KMS-11 (cell line): ENCODE measurements at regions not wholly inside any gene's neighbourhood (a gene's known extent, or its start where the extent isn't known, plus 50 kb on each side); places are given as distances from the start of the nearest gene placed in this dataset.

Source experiments
- H2AFZ ChIP-seq: fragments of 200-600 bp; sonication (generic); 2 replicates; pipeline ENCODE4 v1.6.1; 2016; ENCODE audit warnings: antibody characterized with exemption, mixed run types, low read depth
- H3K27ac ChIP-seq: fragments of 200-600 bp; sonication (generic); 2 replicates; pipeline ENCODE4 v1.6.1; 2016; ENCODE audit warnings: mild to moderate bottlenecking, mixed run types
- H3K27me3 ChIP-seq: fragments of 200-600 bp; sonication (generic); 2 replicates; pipeline ENCODE4 v1.6.1; 2017; ENCODE audit warnings: mild to moderate bottlenecking, low read depth, mixed run types, moderate library complexity; ENCODE audit not compliant: insufficient read depth
- H3K36me3 ChIP-seq: fragments of 200-600 bp; sonication (generic); 2 replicates; pipeline ENCODE4 v1.6.1; 2017; ENCODE audit warnings: mild to moderate bottlenecking, mixed run types; ENCODE audit not compliant: insufficient read depth
- H3K4me1 ChIP-seq: fragments of 200-600 bp; sonication (generic); 2 replicates; pipeline ENCODE4 v1.6.1; 2016; ENCODE audit warnings: mild to moderate bottlenecking, low read depth, mixed run types; ENCODE audit not compliant: poor library complexity, severe bottlenecking
- H3K4me2 ChIP-seq: fragments of 200-600 bp; sonication (generic); 2 replicates; pipeline ENCODE4 v1.7.0; 2016; ENCODE audit warnings: mild to moderate bottlenecking, mixed run types
- H3K4me3 ChIP-seq: fragments of 200-600 bp; sonication (generic); IDR thresholded peaks from 2 replicates; pipeline ENCODE4 v1.6.1; 2017; ENCODE audit warnings: low read depth, low read length, mixed read lengths; ENCODE audit not compliant: insufficient read depth
- H3K79me2 ChIP-seq: fragments of 200-600 bp; sonication (generic); 2 replicates; pipeline ENCODE4 v1.6.1; 2016; ENCODE audit warnings: low read depth, mixed run types; ENCODE audit not compliant: insufficient read depth
- H3K9ac ChIP-seq: fragments of 200-600 bp; sonication (generic); 2 replicates; pipeline ENCODE4 v1.6.1; 2016; ENCODE audit warnings: mild to moderate bottlenecking, mixed run types
- H4K20me1 ChIP-seq: fragments of 200-600 bp; sonication (generic); 2 replicates; pipeline ENCODE4 v1.6.1; 2016; ENCODE audit warnings: mild to moderate bottlenecking, mixed run types; ENCODE audit not compliant: insufficient read depth
- CTCF ChIP-seq: fragments of 200-600 bp; sonication (generic); conservative IDR thresholded peaks from 2 replicates; pipeline ENCODE4 v1.6.1; 2017; ENCODE audit warnings: low read depth, mild to moderate bottlenecking, antibody characterized with exemption, low read length, moderate library complexity, mixed read lengths

GRCh38 chr13:53854321-53854720 lies 825.7 kb downstream of the OLFM4 start:
- no peak for TF ChIP-seq CTCF

DNA sequence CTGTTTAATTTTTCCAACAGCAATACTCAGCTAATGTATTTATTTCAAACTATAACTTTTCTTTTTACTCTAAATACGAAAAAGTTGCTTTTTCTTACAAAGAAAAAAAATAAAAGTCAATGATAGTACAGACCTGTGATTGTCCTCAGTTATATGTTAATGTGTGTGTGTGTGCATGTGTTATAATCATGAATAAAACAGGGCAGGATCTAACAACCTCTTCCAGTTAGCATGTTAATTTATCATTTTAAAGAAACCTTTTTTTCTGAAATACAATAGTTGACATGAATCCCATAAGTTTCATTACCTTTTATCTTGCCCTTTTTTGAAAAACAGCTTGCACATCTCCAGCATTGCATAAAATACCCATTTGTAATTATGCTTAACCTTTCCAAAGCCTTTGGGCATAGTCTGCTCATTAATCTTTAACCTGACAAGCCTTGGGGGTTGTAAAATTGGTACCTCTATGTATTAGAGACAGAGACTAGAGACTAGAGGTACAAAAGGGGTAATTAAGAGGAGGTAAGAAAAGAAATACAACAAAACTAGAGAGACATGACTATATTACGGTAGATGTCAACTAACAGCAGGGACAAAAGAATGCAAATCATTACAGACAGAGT lies 828.1 kb downstream of the OLFM4 start:
- Histone ChIP-seq H3K27ac (no peak overlapping the region), H3K36me3 (no peaks in the 10 kb centered on the region), H2AFZ (no peak overlapping the region), H3K4me1 (no peaks in the 10 kb centered on the region), H4K20me1 (no peaks in the 10 kb centered on the region), H3K79me2 (no peaks in the 10 kb centered on the region), H3K27me3 (no peaks in the 10 kb centered on the region), H3K4me2 (no peak overlapping the region), H3K4me3 (no peak overlapping the region), H3K9ac (no peak overlapping the region)
- TF ChIP-seq CTCF = no peak

More at GRCh38 chr13:53854321-53854720, 825.7 kb downstream of the OLFM4 start:
- Histone ChIP-seq H3K27ac (no peak overlapping the region), H3K4me3 (no peak overlapping the region), H3K9ac (no peak overlapping the region), H3K36me3 (no peaks in the 10 kb centered on the region), H4K20me1 (no peaks in the 10 kb centered on the region), H2AFZ (no peak overlapping the region), H3K4me2 (no peak overlapping the region), H3K79me2 (no peaks in the 10 kb centered on the region), H3K27me3 (no peaks in the 10 kb centered on the region), H3K4me1 (no peaks in the 10 kb centered on the region)

DNA sequence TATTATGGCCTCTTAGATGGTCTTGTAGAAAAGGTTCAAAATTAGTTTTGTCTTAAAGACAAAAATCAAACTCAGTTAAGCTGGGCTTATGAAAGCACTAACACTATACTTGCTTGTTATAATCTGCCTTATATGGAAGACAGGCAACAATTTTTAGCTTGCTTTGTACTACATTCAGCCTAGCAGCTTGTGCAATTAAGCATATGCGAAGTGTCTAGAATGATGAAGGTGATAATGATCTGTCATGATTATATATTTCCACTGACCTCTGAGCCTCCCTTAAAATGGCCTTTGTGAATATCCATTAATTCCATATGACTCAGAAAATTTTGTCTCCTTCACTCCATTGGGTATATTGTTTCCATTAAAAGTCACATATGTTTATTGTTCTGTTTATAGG lies 834.9 kb downstream of the OLFM4 start:
- Histone ChIP-seq H3K36me3 (no peaks in the 10 kb centered on the region), H4K20me1 (no peaks in the 10 kb centered on the region), H3K27ac (no peak overlapping the region), H3K79me2 (no peaks in the 10 kb centered on the region), H3K4me3 (no peak overlapping the region), H2AFZ (no peak overlapping the region), H3K27me3 (no peaks in the 10 kb centered on the region), H3K4me1 (no peaks in the 10 kb centered on the region), H3K4me2 (no peak overlapping the region), H3K9ac (no peak overlapping the region)
- TF ChIP-seq CTCF = no peak

- Histone ChIP-seq H3K27me3 (no peaks in the 10 kb centered on the region), H3K79me2 (no peaks in the 10 kb centered on the region), H3K4me3 (no peak overlapping the region), H4K20me1 (no peaks in the 10 kb centered on the region), H3K9ac (no peak overlapping the region), H3K27ac (no peak overlapping the region), H3K36me3 (no peaks in the 10 kb centered on the region), H3K4me1 (no peaks in the 10 kb centered on the region), H2AFZ (no peak overlapping the region), H3K4me2 (no peak overlapping the region)
- no peak for TF ChIP-seq CTCF
Observed at GRCh38 chr13:53873558-53873957, 844.9 kb downstream of the OLFM4 start.
